GM12878 (cell line): ENCODE measurements at regions not wholly inside any gene's neighbourhood (a gene's known extent, or its start where the extent isn't known, plus 50 kb on each side); places are given as distances from the start of the nearest gene placed in this dataset.

ENCODE experiments used
- YY1 ChIP-seq: IDR thresholded peaks from 2 replicates; pipeline ENCODE4 v1.6.1; 2011; ENCODE audit warnings: low read depth, mild to moderate bottlenecking, low read length
- TF ChIP-seq, protein P1 (sequence below): fragments of 450-650 bp; formaldehyde crosslinking; IDR thresholded peaks from 2 replicates; pipeline ENCODE4 v1.4.0; 2022; ENCODE audit warnings: mild to moderate bottlenecking, moderate library complexity
- TF ChIP-seq, protein P2 (sequence below): fragments of 450-650 bp; IDR thresholded peaks from 2 replicates; pipeline ENCODE4 v1.6.1; 2017; ENCODE audit warnings: mild to moderate bottlenecking

DNA sequence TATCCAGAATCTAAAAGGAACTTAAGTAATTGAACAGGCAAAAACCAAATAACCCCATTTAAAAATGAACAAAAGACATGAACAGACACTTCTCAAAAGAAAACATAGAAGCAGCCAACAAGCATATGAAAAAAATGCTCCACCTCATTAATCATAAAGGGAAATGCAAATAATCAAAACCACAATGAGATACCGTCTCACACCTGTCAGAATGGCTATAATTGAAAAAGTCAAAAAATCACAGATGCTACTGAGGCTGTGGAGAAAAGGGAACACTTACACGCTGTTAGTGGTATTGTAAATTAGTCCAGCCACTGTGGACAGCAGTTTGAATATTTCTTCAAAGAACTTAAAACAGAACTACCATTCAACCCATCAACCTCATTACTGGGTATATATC is 220.7 kb downstream of the MEX3B start:
- TF ChIP-seq, protein P1, sequence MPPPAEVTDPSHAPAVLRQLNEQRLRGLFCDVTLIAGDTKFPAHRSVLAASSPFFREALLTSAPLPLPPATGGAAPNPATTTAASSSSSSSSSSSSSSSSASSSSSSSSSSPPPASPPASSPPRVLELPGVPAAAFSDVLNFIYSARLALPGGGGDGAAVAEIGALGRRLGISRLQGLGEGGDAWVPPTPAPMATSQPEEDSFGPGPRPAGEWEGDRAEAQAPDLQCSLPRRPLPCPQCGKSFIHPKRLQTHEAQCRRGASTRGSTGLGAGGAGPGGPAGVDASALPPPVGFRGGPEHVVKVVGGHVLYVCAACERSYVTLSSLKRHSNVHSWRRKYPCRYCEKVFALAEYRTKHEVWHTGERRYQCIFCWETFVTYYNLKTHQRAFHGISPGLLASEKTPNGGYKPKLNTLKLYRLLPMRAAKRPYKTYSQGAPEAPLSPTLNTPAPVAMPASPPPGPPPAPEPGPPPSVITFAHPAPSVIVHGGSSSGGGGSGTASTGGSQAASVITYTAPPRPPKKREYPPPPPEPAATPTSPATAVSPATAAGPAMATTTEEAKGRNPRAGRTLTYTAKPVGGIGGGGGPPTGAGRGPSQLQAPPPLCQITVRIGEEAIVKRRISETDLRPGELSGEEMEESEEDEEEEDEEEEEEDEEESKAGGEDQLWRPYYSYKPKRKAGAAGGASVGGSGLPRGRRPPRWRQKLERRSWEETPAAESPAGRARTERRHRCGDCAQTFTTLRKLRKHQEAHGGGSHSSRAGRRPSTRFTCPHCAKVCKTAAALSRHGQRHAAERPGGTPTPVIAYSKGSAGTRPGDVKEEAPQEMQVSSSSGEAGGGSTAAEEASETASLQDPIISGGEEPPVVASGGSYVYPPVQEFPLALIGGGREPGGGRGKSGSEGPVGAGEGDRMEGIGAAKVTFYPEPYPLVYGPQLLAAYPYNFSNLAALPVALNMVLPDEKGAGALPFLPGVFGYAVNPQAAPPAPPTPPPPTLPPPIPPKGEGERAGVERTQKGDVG (CRISPR knock-in tag) = no peak
- TF ChIP-seq YY1 = no peak
- TF ChIP-seq, protein P2, sequence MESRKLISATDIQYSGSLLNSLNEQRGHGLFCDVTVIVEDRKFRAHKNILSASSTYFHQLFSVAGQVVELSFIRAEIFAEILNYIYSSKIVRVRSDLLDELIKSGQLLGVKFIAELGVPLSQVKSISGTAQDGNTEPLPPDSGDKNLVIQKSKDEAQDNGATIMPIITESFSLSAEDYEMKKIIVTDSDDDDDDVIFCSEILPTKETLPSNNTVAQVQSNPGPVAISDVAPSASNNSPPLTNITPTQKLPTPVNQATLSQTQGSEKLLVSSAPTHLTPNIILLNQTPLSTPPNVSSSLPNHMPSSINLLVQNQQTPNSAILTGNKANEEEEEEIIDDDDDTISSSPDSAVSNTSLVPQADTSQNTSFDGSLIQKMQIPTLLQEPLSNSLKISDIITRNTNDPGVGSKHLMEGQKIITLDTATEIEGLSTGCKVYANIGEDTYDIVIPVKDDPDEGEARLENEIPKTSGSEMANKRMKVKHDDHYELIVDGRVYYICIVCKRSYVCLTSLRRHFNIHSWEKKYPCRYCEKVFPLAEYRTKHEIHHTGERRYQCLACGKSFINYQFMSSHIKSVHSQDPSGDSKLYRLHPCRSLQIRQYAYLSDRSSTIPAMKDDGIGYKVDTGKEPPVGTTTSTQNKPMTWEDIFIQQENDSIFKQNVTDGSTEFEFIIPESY = no peak
